ENCODE measurements at regions not wholly inside any gene's neighbourhood (a gene's known extent, or its start where the extent isn't known, plus 50 kb on each side); places are given as distances from the start of the nearest gene placed in this dataset.

- 40% methylated on average over 4 of the region's 4 CpGs for WGBS
- Histone ChIP-seq H3K27ac (ENCODE audit: low read depth in 1 of 2, low read length in 2 of 2) (no peak overlapping the region), H3K4me1 (ENCODE audit: control insufficient read depth in 4 of 4, insufficient read depth in 4 of 4, low read length in 3 of 4) (no peaks in the 10 kb centered on the region), H3K4me3 (ENCODE audit: low read depth in 1 of 3, low read length in 3 of 3) (no peak overlapping the region), H3K36me3 (ENCODE audit: control insufficient read depth in 4 of 4, insufficient read depth in 3 of 4, low read depth in 1 of 4, low read length in 3 of 4) (no peaks in the 10 kb centered on the region), H3K27me3 (ENCODE audit: control insufficient read depth in 4 of 4, insufficient read depth in 4 of 4, low read length in 3 of 4) (no peaks in the 10 kb centered on the region), H3K9ac (ENCODE audit: low read depth in 1 of 2, low read length in 2 of 2) (no peak overlapping the region), H3K9me3 (ENCODE audit: control insufficient read depth in 4 of 4, low read length in 3 of 4) (no peaks in the 10 kb centered on the region)
- TF ChIP-seq ATF3 (IDR thresholded peaks at IDR 0.05), result no peak
- no peak for TF ChIP-seq REST (IDR thresholded peaks at IDR 0.05)
- no peak for TF ChIP-seq HNF4G (IDR thresholded peaks at IDR 0.05)
- TF ChIP-seq YY1 (IDR thresholded peaks at IDR 0.05), result no peak
- TF ChIP-seq EGR1 (IDR thresholded peaks at IDR 0.05; ENCODE audit: low read depth in 2 of 2), result no peak
- TF ChIP-seq NR2F2 (IDR thresholded peaks at IDR 0.05), result no peak
- no peak for TF ChIP-seq FOXA1 (IDR thresholded peaks at IDR 0.05)
- no peak for TF ChIP-seq TAF1 (conservative IDR thresholded peaks at IDR 0.05)
- TF ChIP-seq SP1 (IDR thresholded peaks at IDR 0.05), result no peak
- TF ChIP-seq RXRA (IDR thresholded peaks at IDR 0.05), result no peak
- no peak for TF ChIP-seq JUND (IDR thresholded peaks at IDR 0.05)
- TF ChIP-seq FOXA2 (IDR thresholded peaks at IDR 0.05), result no peak
- TF ChIP-seq RAD21 (IDR thresholded peaks at IDR 0.05), result no peak
- TF ChIP-seq ZBTB33 (IDR thresholded peaks at IDR 0.05), result no peak
- no peak for TF ChIP-seq CTCF (IDR thresholded peaks at IDR 0.05; ENCODE audit: low read depth, low read length, missing input control)
- no peak for TF ChIP-seq GABPA (IDR thresholded peaks at IDR 0.05 in 1 of 2, conservative IDR thresholded peaks at IDR 0.05 in 1 of 2)
- no peak for TF ChIP-seq HNF4A (conservative IDR thresholded peaks at IDR 0.05)
- no peak for DNase-seq (ENCODE audit: low spot score)
These were observed 321.6 kb upstream of the PCDH10 start for GRCh38 chr4:132827522-132827921.

- Histone ChIP-seq H3K27me3 (ENCODE audit: control insufficient read depth in 4 of 4, insufficient read depth in 4 of 4, low read length in 3 of 4) (no peaks in the 10 kb centered on the region), H3K9ac (ENCODE audit: low read depth in 1 of 2, low read length in 2 of 2) (no peak overlapping the region), H3K4me1 (ENCODE audit: control insufficient read depth in 4 of 4, insufficient read depth in 4 of 4, low read length in 3 of 4) (no peaks in the 10 kb centered on the region), H3K27ac (ENCODE audit: low read depth in 1 of 2, low read length in 2 of 2) (no peak overlapping the region), H3K36me3 (ENCODE audit: control insufficient read depth in 4 of 4, insufficient read depth in 3 of 4, low read depth in 1 of 4, low read length in 3 of 4) (no peaks in the 10 kb centered on the region), H3K9me3 (ENCODE audit: control insufficient read depth in 4 of 4, low read length in 3 of 4) (peaks cover 0 to 2% (median 0%) of the 10 kb centered on the region in 4 donors), H3K4me3 (ENCODE audit: low read depth in 1 of 3, low read length in 3 of 3) (no peak overlapping the region)
- no peak for DNase-seq (ENCODE audit: low spot score)
- WGBS, result 82% methylated on average over 2 of the region's 2 CpGs
- TF ChIP-seq FOXA2 (IDR thresholded peaks at IDR 0.05), result no peak
- no peak for TF ChIP-seq YY1 (IDR thresholded peaks at IDR 0.05)
- TF ChIP-seq ATF3 (IDR thresholded peaks at IDR 0.05), result no peak
- TF ChIP-seq NR2F2 (IDR thresholded peaks at IDR 0.05), result no peak
- no peak for TF ChIP-seq EGR1 (IDR thresholded peaks at IDR 0.05; ENCODE audit: low read depth in 2 of 2)
- no peak for TF ChIP-seq ZBTB33 (IDR thresholded peaks at IDR 0.05)
- TF ChIP-seq GABPA (IDR thresholded peaks at IDR 0.05 in 1 of 2, conservative IDR thresholded peaks at IDR 0.05 in 1 of 2), result no peak
- no peak for TF ChIP-seq MAX (IDR thresholded peaks at IDR 0.05)
- no peak for TF ChIP-seq CTCF (IDR thresholded peaks at IDR 0.05; ENCODE audit: low read depth, low read length, missing input control)
- no peak for TF ChIP-seq SP1 (IDR thresholded peaks at IDR 0.05)
- TF ChIP-seq FOXA1 (IDR thresholded peaks at IDR 0.05), result no peak
- no peak for TF ChIP-seq JUND (IDR thresholded peaks at IDR 0.05)
These were observed 310.9 kb upstream of the PCDH10 start for GRCh38 chr4:132838244-132838643.

Measured in liver (tissue), 8 donors.